Parathyroid adenoma (tissue), 2 donors: ENCODE measurements at regions not wholly inside any gene's neighbourhood (a gene's known extent, or its start where the extent isn't known, plus 50 kb on each side); places are given as distances from the start of the nearest gene placed in this dataset.
"Not testable (repeated sequence)": the region's sequence is repeated elsewhere in the genome, so short reads cannot be mapped to it uniquely, and the experiment has no call there.

Experiments
- H2AFZ ChIP-seq: fragments of 300-600 bp; sonication (generic); one replicate; pipeline ENCODE4 v1.7.0; 2017; ENCODE audit warnings: antibody characterized with exemption, mild to moderate bottlenecking
- H3K27ac ChIP-seq: fragments of 300-600 bp; sonication (generic); one replicate; pipeline ENCODE4 v1.7.0; 2017
- H3K27me3 ChIP-seq: fragments of 300-600 bp; sonication (generic); one replicate; pipeline ENCODE4 v1.7.0; 2017; ENCODE audit warnings: low read length; ENCODE audit not compliant: control insufficient read depth, insufficient read depth
- H3K36me3 ChIP-seq: fragments of 300-600 bp; sonication (generic); one replicate; pipeline ENCODE4 v1.7.0; 2017; ENCODE audit warnings: low read length; ENCODE audit not compliant: control insufficient read depth, insufficient read depth
- H3K4me1 ChIP-seq: fragments of 300-600 bp; sonication (generic); one replicate; pipeline ENCODE4 v1.7.0; 2017; ENCODE audit warnings: control low read depth
- H3K4me2 ChIP-seq: fragments of 300-600 bp; sonication (generic); one replicate; pipeline ENCODE4 v1.7.0; 2017; ENCODE audit warnings: low read length
- H3K4me3 ChIP-seq: fragments of 300-600 bp; sonication (generic); one replicate; pipeline ENCODE4 v1.7.0; 2017; ENCODE audit warnings: low read depth, low read length
- H3K79me2 ChIP-seq: fragments of 300-600 bp; sonication (generic); one replicate; pipeline ENCODE4 v1.7.0; 2017; ENCODE audit warnings: control low read depth
- H3K9ac ChIP-seq: fragments of 300-600 bp; sonication (generic); one replicate; pipeline ENCODE4 v1.7.0; 2017; ENCODE audit warnings: mild to moderate bottlenecking
- H3K9me3 ChIP-seq: fragments of 300-600 bp; sonication (generic); one replicate; pipeline ENCODE4 v1.7.0; 2017; ENCODE audit warnings: low read length; ENCODE audit not compliant: control insufficient read depth
- TF ChIP-seq, protein P1 (sequence below): fragments of 300-600 bp; sonication (generic); IDR thresholded peaks from one replicate; pipeline ENCODE4 v1.7.0; 2017; ENCODE audit warnings: antibody characterized with exemption, mild to moderate bottlenecking
- donor health status: primary hyperparathyroidism.

GRCh38 chr3:75320369-75320768 lies 343.8 kb upstream of the FRG2C start:
- no peak overlapping the region for H3K9ac ChIP-seq
- no peaks in the 10 kb centered on the region for H3K9me3 ChIP-seq
- no peak overlapping the region for H3K4me2 ChIP-seq
- H3K4me3 ChIP-seq = no peak overlapping the region
- no peaks in the 10 kb centered on the region for H3K36me3 ChIP-seq
- no peaks in the 10 kb centered on the region for H3K27me3 ChIP-seq
- no peak overlapping the region for H3K27ac ChIP-seq
- no peaks in the 10 kb centered on the region for H3K79me2 ChIP-seq
- TF ChIP-seq, protein P1, sequence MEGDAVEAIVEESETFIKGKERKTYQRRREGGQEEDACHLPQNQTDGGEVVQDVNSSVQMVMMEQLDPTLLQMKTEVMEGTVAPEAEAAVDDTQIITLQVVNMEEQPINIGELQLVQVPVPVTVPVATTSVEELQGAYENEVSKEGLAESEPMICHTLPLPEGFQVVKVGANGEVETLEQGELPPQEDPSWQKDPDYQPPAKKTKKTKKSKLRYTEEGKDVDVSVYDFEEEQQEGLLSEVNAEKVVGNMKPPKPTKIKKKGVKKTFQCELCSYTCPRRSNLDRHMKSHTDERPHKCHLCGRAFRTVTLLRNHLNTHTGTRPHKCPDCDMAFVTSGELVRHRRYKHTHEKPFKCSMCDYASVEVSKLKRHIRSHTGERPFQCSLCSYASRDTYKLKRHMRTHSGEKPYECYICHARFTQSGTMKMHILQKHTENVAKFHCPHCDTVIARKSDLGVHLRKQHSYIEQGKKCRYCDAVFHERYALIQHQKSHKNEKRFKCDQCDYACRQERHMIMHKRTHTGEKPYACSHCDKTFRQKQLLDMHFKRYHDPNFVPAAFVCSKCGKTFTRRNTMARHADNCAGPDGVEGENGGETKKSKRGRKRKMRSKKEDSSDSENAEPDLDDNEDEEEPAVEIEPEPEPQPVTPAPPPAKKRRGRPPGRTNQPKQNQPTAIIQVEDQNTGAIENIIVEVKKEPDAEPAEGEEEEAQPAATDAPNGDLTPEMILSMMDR = no peak
- no peaks in the 10 kb centered on the region for H3K4me1 ChIP-seq
- H2AFZ ChIP-seq = no peak overlapping the region

GRCh38 chr3:75321060-75321459 lies 343.1 kb upstream of the FRG2C start:
- H2AFZ ChIP-seq = no peak overlapping the region
- H3K79me2 ChIP-seq = no peaks in the 10 kb centered on the region
- TF ChIP-seq, protein P1 = no peak
- H3K27ac ChIP-seq = no peak overlapping the region
- H3K9me3 ChIP-seq = no peaks in the 10 kb centered on the region
- H3K4me2 ChIP-seq = no peak overlapping the region
- no peaks in the 10 kb centered on the region for H3K27me3 ChIP-seq
- no peaks in the 10 kb centered on the region for H3K36me3 ChIP-seq
- H3K9ac ChIP-seq = no peak overlapping the region
- H3K4me1 ChIP-seq = no peaks in the 10 kb centered on the region
- no peak overlapping the region for H3K4me3 ChIP-seq

DNA sequence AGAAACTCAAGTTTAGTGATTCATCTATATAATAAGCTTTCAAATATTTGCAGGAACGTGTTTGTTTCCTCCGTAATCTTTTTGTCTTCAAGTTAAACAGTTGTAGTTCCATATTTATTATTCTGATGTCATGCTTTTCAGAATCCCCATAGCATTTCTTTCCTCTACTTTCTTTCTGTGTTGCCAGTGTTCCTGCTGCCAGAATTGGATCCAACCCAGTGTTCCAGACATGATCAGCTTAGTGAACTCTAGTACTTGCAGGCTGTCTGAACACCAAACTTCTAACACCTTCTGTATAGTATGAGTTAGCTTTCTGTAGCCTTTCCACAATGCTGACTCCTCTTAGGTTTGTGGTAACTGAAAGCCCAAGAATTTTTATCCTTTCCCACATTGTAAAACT lies 340.2 kb upstream of the FRG2C start:
- not testable (repeated sequence) for H3K9ac ChIP-seq, H3K27ac ChIP-seq, H2AFZ ChIP-seq, H3K4me2 ChIP-seq, H3K4me1 ChIP-seq, H3K36me3 ChIP-seq, H3K9me3 ChIP-seq, H3K4me3 ChIP-seq, H3K27me3 ChIP-seq, H3K79me2 ChIP-seq

GRCh38 chr3:75325716-75326115 lies 338.4 kb upstream of the FRG2C start:
- Histone ChIP-seq H3K4me2 (no peak overlapping the region), H3K79me2 (no peaks in the 10 kb centered on the region), H3K27ac (no peak overlapping the region), H3K36me3 (no peaks in the 10 kb centered on the region), H3K4me1 (no peaks in the 10 kb centered on the region), H3K9ac (no peak overlapping the region), H3K4me3 (no peak overlapping the region), H3K27me3 (no peaks in the 10 kb centered on the region), H3K9me3 (no peaks in the 10 kb centered on the region), H2AFZ (no peak overlapping the region)
- TF ChIP-seq, protein P1 = no peak

DNA sequence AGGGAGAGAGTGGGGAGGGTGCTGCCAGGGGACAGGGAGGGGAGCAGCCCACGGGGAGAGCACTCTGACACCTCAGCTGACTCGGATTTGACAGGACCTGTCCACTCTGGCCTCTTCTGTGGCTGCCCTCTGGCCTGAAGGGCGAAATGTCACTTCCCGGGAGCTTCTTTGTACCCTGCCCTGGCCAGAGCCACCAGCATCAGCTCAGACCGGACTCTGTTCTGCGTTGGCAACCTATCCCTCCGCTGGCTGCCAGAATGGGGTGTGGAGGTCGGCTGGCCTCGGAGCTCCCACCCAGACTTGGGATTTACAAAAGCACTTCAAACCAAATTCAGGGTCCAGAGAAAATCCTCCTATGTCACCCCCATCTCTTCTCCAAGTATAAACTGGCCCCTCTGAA lies 336.7 kb upstream of the FRG2C start:
- Histone ChIP-seq H3K4me2 (no peak overlapping the region), H3K9me3 (no peaks in the 10 kb centered on the region), H2AFZ (no peak overlapping the region), H3K4me1 (no peaks in the 10 kb centered on the region), H3K4me3 (no peak overlapping the region), H3K27me3 (no peaks in the 10 kb centered on the region), H3K9ac (no peak overlapping the region), H3K79me2 (no peaks in the 10 kb centered on the region), H3K36me3 (no peaks in the 10 kb centered on the region), H3K27ac (no peak overlapping the region)
- TF ChIP-seq, protein P1 = no peak
